HepG2 (cell line): ENCODE measurements at regions not wholly inside any gene's neighbourhood (a gene's known extent, or its start where the extent isn't known, plus 50 kb on each side); places are given as distances from the start of the nearest gene placed in this dataset.
A peak's percentile ranks its signal among the peaks of the same experiment; 100 is the strongest.

Experiments used
- ATAC-seq: fragments of 200-7000 bp; cut with Tn5 transposase; 3 replicates; pipeline ENCODE4 v1.9.1; 2020; ENCODE audit warnings: mild to moderate bottlenecking, moderate library complexity
- BruUV-seq: library from RNA; stranded (reverse); fragments of 400-500 nt; replicated peaks from 2 replicates; lab custom pipeline; 2021; lab: Mats Ljungman, UMichigan
- CTCF ChIA-PET: fragments of 300-600 bp; formaldehyde crosslinking; extraction: SDS; loops from one replicate; lab custom pipeline; 2021; ENCODE audit warnings: low total read pairs, inconsistent platforms, low intra/inter-chr PET ratio; lab: Yijun Ruan, JAX
- POLR2A ChIA-PET: fragments of 350-600 bp; sonication (Branson Sonifier 250); formaldehyde crosslinking; loops from one replicate; lab custom pipeline; 2020; ENCODE audit warnings: antibody characterized with exemption, inconsistent platforms; lab: Yijun Ruan, JAX
- DNase-seq: peaks from one replicate; pipeline ENCODE4 v3.0.0-alpha.2; 2015; ENCODE audit warnings: low spot score
- FAIRE-seq: peaks from 3 replicates; lab custom pipeline; 2011; peaks lifted over from hg19 to GRCh38; lab: Jason Lieb, UNC
- H2AFZ ChIP-seq: one replicate; pipeline ENCODE4 v1.6.1; 2011; ENCODE audit warnings: low read length, inconsistent platforms
- H3K27ac ChIP-seq: fragments of 300-600 bp; 3 replicates; pipeline ENCODE4 v1.8.0; 2011; ENCODE audit warnings: mixed run types, mild to moderate bottlenecking, mixed read lengths, low read length, inconsistent platforms; ENCODE audit not compliant: insufficient read depth; ENCODE audit errors: extremely low read length
- H3K27me3 ChIP-seq, 2 experiments: fragments of 200-600 bp in 1 of 2; 2 replicates in 1 of 2; 3 replicates in 1 of 2; pipeline versions ENCODE4 v1.6.0 to v1.8.0; 2011; ENCODE audit warnings: low read length in 2 of 2, mild to moderate bottlenecking in 2 of 2, moderate library complexity in 2 of 2, inconsistent platforms in 1 of 2; ENCODE audit not compliant: insufficient read depth in 2 of 2, control insufficient read depth in 1 of 2
- H3K36me3 ChIP-seq, 2 experiments: fragments of 200-600 bp in 1 of 2; replicated peaks in 1 of 2; 2 replicates in 1 of 2; 3 replicates in 1 of 2; pipeline versions ENCODE4 v1.5.1 to v1.8.0; 2011; ENCODE audit warnings: low read length in 2 of 2, inconsistent platforms in 1 of 2; ENCODE audit not compliant: insufficient read depth in 2 of 2, control insufficient read depth in 1 of 2
- H3K4me1 ChIP-seq: 2 replicates; pipeline ENCODE4 v1.5.1; 2012; ENCODE audit warnings: low read length, inconsistent platforms; ENCODE audit not compliant: insufficient read depth
- H3K4me2 ChIP-seq: 2 replicates; pipeline ENCODE4 v1.6.0; 2011; ENCODE audit warnings: low read depth, low read length, inconsistent platforms
- H3K4me3 ChIP-seq, 3 experiments: fragments of 200-600 bp in 1 of 3; sonication (generic), shearing (Covaris generic) in 1 of 3; replicated peaks in 1 of 3; 2 replicates each; pipeline ENCODE4 v1.5.1; 2011 to 2016; ENCODE audit warnings: low read length in 3 of 3, inconsistent platforms in 2 of 3, low read depth in 2 of 3, mild to moderate bottlenecking in 2 of 3, control low read depth in 1 of 3, mixed read lengths in 1 of 3; ENCODE audit not compliant: insufficient read depth in 1 of 3
- H3K79me2 ChIP-seq: one replicate; pipeline ENCODE4 v1.6.1; 2011; ENCODE audit warnings: low read length, inconsistent platforms; ENCODE audit not compliant: insufficient read depth
- H3K9ac ChIP-seq: 2 replicates; pipeline ENCODE4 v1.6.0; 2011; ENCODE audit warnings: mild to moderate bottlenecking, low read depth, low read length, inconsistent platforms; ENCODE audit not compliant: insufficient read depth
- H3K9me3 ChIP-seq: 2 replicates; pipeline ENCODE4 v1.5.1; 2012; ENCODE audit warnings: mild to moderate bottlenecking, low read length
- H4K20me1 ChIP-seq: 2 replicates; pipeline ENCODE4 v1.6.0; 2011; ENCODE audit warnings: inconsistent platforms, mild to moderate bottlenecking, low read length, moderate library complexity; ENCODE audit not compliant: insufficient read depth
- BRF2 ChIP-seq: sonication (generic); formaldehyde crosslinking; IDR thresholded peaks from 2 replicates; pipeline ENCODE4 v1.8.1; 2022; ENCODE audit warnings: mild to moderate bottlenecking, missing genetic modification reagents
- TCF12 ChIP-seq, 2 experiments: fragments of 450-650 bp in 1 of 2; sonication (generic) in 1 of 2; formaldehyde crosslinking in 1 of 2; IDR thresholded peaks; 2 replicates each; pipeline versions ENCODE4 v1.6.1 to v1.8.0; 2017 to 2022; ENCODE audit warnings: antibody characterized with exemption in 1 of 2, mild to moderate bottlenecking in 1 of 2, missing genetic modification reagents in 1 of 2, moderate library complexity in 1 of 2
- ZNF382 ChIP-seq: sonication (generic); formaldehyde crosslinking; IDR thresholded peaks from 2 replicates; pipeline ENCODE4 v1.5.0; 2020; ENCODE audit warnings: missing genetic modification reagents, mild to moderate bottlenecking, borderline replicate concordance
- ZNF629 ChIP-seq: sonication (generic); formaldehyde crosslinking; conservative IDR thresholded peaks from 2 replicates; pipeline ENCODE4 v1.5.0; 2020; ENCODE audit warnings: missing genetic modification reagents
- WGBS: methylation state at CpG from one replicate; pipeline ENCODE4 v1.1.6; 2017; ENCODE audit warnings: low lambda C conversion rate; 5-methylcytosine and 5-hydroxymethylcytosine counted together
- in situ Hi-C: cut with HindIII; loops from 2 replicates; pipeline ENCODE4 v1.10.0; 2017; ENCODE audit warnings: low pct_unique_long_range_greater_than_20kb; ENCODE audit not compliant: extremely low pct_ligation_motif_present
- intact Hi-C: fragments of 100-400 bp; cut with micrococcal nuclease; formaldehyde crosslinking; loops from one replicate; pipeline ENCODE4 v1.10.0; 2022; ENCODE audit not compliant: unreplicated experiment

GRCh38 chr14:30251017-30251416 lies 307.9 kb upstream of the G2E3 start:
- no peak overlapping the region for H3K27ac ChIP-seq
- no peak for ATAC-seq
- TF ChIP-seq BRF2 (CRISPR knock-in tag) (no peak), TCF12 (IDR thresholded peaks at IDR 0.05) (no peak), TCF12 (CRISPR knock-in tag; IDR thresholded peaks at IDR 0.05) (no peak)
- TF ChIP-seq, all 625 proteins: peak for 0
- Histone ChIP-seq H3K27me3 (no peaks in the 10 kb centered on the region), H3K4me2 (no peak overlapping the region), H3K4me3 (no peak overlapping the region), H4K20me1 (no peaks in the 10 kb centered on the region), H2AFZ (no peak overlapping the region), H3K4me1 (no peaks in the 10 kb centered on the region), H3K9ac (no peak overlapping the region), H3K9me3 (peaks cover 10% of the 10 kb centered on the region), H3K36me3 (no peaks in the 10 kb centered on the region), H3K79me2 (no peaks in the 10 kb centered on the region)
- ChIA-PET POLR2A (no interaction called here), CTCF (no interaction called here)
- intact Hi-C loops, result no loop called here
- FAIRE-seq, result no peak
- DNase-seq, result no peak
- in situ Hi-C loops, result no loop called here
- no TSS peak for BruUV-seq

GRCh38 chr14:30251557-30252100 lies 307.3 kb upstream of the G2E3 start:
- in situ Hi-C loops (no loop called here), intact Hi-C loops (no loop called here)
- no peaks in the 10 kb centered on the region for H4K20me1 ChIP-seq
- no TSS peak for BruUV-seq
- H3K79me2 ChIP-seq, result no peaks in the 10 kb centered on the region
- H3K27me3 ChIP-seq, result no peaks in the 10 kb centered on the region
- H3K9ac ChIP-seq, result no peak overlapping the region
- H3K9me3 ChIP-seq, result peaks cover 16% of the 10 kb centered on the region
- no peak overlapping the region for H3K27ac ChIP-seq
- WGBS, result 23% methylated on average over 6 of the region's 6 CpGs
- H3K4me3 ChIP-seq, result no peak overlapping the region
- ATAC-seq, result no peak
- POLR2A ChIA-PET, result no interaction called here
- CTCF ChIA-PET, result no interaction called here
- no peak for DNase-seq
- no peaks in the 10 kb centered on the region for H3K36me3 ChIP-seq
- FAIRE-seq, result no peak
- TF ChIP-seq ZNF629 (CRISPR knock-in tag) (peak; percentile 70), ZNF382 (CRISPR knock-in tag) (no peak)
- TF ChIP-seq, all 625 proteins: peak for 1
- Histone ChIP-seq H2AFZ (no peak overlapping the region), H3K4me1 (no peaks in the 10 kb centered on the region), H3K4me2 (no peak overlapping the region)
